ENCODE measurements at regions not wholly inside any gene's neighbourhood (a gene's known extent, or its start where the extent isn't known, plus 50 kb on each side); places are given as distances from the start of the nearest gene placed in this dataset.

DNA sequence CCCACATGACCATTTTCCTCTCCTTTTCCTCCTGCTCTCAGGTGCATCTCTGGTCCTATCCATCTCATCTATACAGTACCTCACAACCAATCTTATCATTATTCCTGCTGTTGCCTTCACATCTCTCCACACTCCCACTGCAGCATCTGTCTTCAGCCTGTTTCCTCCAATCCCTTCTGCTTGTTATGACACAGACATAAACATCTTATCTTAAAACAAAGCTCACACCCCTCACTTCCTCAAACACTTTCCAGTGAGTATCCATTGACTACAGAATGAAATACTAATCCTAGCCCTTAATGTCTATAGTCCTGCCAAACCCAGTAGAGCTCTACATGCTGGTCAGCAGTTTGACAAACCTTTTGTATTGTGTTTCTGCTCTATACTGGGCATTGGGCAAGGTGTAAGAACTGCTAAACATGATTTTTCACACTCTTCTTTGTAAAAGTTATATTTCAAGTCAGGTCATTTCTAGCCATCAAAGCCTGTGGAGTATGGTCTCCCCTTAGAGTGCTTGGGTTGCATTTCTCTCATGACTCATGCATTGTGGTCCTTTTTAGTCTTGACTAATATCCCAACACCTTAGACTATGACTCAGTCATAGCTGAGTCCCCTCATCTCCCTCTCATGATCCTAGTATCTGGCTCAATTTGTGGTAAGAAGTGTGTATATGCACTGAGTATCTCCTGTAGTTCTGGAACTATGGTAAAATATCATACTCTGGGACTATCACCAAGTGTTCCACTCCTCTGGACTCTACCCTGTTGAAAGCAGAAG lies 187.0 kb downstream of the CYRIA start:
- H3K27me3 ChIP-seq: no peaks in the 10 kb centered on the region
- intact Hi-C loops (cut with DNase I): no loop called here
- H3K4me1 ChIP-seq: no peaks in the 10 kb centered on the region
- no peak overlapping the region for H3K27ac ChIP-seq
- no peak for DNase-seq
- no peaks in the 10 kb centered on the region for H3K36me3 ChIP-seq
- no peak for TF ChIP-seq POLR2A (IDR thresholded peaks at IDR 0.05)
- TF ChIP-seq, protein P1, sequence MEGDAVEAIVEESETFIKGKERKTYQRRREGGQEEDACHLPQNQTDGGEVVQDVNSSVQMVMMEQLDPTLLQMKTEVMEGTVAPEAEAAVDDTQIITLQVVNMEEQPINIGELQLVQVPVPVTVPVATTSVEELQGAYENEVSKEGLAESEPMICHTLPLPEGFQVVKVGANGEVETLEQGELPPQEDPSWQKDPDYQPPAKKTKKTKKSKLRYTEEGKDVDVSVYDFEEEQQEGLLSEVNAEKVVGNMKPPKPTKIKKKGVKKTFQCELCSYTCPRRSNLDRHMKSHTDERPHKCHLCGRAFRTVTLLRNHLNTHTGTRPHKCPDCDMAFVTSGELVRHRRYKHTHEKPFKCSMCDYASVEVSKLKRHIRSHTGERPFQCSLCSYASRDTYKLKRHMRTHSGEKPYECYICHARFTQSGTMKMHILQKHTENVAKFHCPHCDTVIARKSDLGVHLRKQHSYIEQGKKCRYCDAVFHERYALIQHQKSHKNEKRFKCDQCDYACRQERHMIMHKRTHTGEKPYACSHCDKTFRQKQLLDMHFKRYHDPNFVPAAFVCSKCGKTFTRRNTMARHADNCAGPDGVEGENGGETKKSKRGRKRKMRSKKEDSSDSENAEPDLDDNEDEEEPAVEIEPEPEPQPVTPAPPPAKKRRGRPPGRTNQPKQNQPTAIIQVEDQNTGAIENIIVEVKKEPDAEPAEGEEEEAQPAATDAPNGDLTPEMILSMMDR (IDR thresholded peaks at IDR 0.05): no peak
- no peaks in the 10 kb centered on the region for H3K9me3 ChIP-seq
- H3K4me3 ChIP-seq (replicated peaks in 1 of 3): no peak overlapping the region

- no peak for DNase-seq
- intact Hi-C loops (cut with DNase I): no loop called here
- no peak for TF ChIP-seq POLR2A (IDR thresholded peaks at IDR 0.05)
- TF ChIP-seq, protein P1 (IDR thresholded peaks at IDR 0.05): no peak
- no peaks in the 10 kb centered on the region for H3K27me3 ChIP-seq
- H3K27ac ChIP-seq: no peak overlapping the region
- no peaks in the 10 kb centered on the region for H3K4me1 ChIP-seq
- no peaks in the 10 kb centered on the region for H3K36me3 ChIP-seq
- H3K4me3 ChIP-seq (replicated peaks in 1 of 3): no peak overlapping the region
- no peaks in the 10 kb centered on the region for H3K9me3 ChIP-seq
These were observed 188.0 kb downstream of the CYRIA start for GRCh38 chr2:16477648-16478047.

DNA sequence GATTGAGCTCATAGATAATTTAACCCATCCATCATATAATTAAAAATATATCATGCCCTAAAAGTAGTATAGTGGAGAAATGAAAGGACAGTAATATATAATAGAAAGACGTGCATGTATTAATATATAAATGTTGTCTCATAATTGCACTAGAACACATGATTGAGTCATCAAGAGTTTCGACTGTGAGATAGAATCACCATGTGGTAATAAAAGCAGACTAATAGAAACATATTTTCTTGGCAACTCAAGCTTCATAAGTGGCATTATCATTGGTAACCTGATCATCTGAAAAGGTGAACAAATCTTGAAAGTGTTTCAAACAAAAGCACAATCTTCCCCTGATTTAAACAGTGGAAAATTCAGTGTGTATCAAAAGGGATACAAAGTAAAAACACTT lies 188.8 kb downstream of the CYRIA start:
- WGBS, 2 donors: 43 to 46% methylated on average over 2 of the region's 2 CpGs

DNA sequence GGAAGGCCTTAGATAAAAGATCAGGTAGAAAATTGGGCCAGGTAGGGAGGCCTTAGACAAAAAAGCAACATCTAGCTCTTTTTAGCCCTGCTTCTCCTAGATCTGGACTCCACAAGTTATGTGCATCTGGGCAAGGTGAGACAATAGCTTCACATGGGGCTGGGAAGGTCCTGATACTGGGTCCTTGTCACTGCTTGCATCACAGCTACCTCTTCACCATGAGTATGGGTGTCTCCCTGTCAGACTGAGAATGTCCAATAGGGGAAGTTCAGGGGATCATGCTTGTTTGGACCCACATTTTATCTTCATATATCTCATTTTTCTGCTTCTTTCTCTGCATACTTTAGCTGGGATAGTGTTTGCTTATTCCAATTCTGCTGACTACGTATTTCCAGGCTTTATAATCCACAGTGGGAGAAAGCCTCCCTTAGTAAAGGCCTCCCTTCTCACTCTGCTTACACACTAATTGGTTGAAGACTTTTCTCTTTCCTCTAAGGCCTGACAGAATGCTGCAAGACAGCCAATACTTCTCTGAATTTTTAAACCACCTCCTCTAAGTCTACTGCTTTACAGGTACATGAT lies 189.6 kb downstream of the CYRIA start:
- Histone ChIP-seq H3K36me3 (no peaks in the 10 kb centered on the region), H3K4me1 (no peaks in the 10 kb centered on the region), H3K9me3 (no peaks in the 10 kb centered on the region), H3K4me3 (replicated peaks in 1 of 3) (no peak overlapping the region), H3K27me3 (no peaks in the 10 kb centered on the region), H3K27ac (no peak overlapping the region)
- intact Hi-C loops (cut with DNase I): no loop called here
- WGBS, 2 donors: 79 to 89% methylated on average over 1 of the region's 1 CpG
- DNase-seq: no peak
- TF ChIP-seq POLR2A (IDR thresholded peaks at IDR 0.05): no peak
- TF ChIP-seq, protein P1 (IDR thresholded peaks at IDR 0.05): no peak

More for the DNA sequence above, 188.8 kb downstream of the CYRIA start:
- H3K4me3 ChIP-seq (replicated peaks in 1 of 3): no peak overlapping the region
- no peaks in the 10 kb centered on the region for H3K36me3 ChIP-seq
- no peak for DNase-seq
- TF ChIP-seq POLR2A (IDR thresholded peaks at IDR 0.05): no peak
- TF ChIP-seq, protein P1 (IDR thresholded peaks at IDR 0.05): no peak
- H3K4me1 ChIP-seq: no peaks in the 10 kb centered on the region
- no peaks in the 10 kb centered on the region for H3K27me3 ChIP-seq
- intact Hi-C loops (cut with DNase I): no loop called here
- no peaks in the 10 kb centered on the region for H3K9me3 ChIP-seq
- no peak overlapping the region for H3K27ac ChIP-seq

DNA sequence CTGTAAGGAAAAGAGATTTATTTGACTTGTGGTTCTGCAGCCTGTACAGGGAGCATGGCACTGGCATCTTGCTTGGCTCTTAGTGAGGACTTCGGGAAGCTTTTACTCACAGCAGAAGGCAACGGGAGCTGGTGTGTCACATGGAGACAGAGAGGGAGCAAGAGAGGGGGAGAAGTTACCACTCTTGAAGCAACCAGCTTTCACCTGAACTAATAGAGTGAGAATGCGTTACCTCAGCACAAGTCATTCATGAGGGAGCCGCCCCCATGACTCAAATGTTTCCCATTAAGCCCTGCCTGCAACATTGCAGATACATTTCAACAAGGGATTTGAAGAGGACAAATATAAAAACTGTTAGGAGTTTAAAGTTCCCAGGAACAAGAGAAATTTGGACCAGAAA lies 190.0 kb downstream of the CYRIA start:
- DNase-seq: no peak
- intact Hi-C loops (cut with DNase I): no loop called here
- Histone ChIP-seq H3K36me3 (no peaks in the 10 kb centered on the region), H3K9me3 (no peaks in the 10 kb centered on the region), H3K4me3 (replicated peaks in 1 of 3) (no peak overlapping the region), H3K27ac (no peak overlapping the region), H3K27me3 (no peaks in the 10 kb centered on the region), H3K4me1 (no peaks in the 10 kb centered on the region)
- 81 to 82% methylated on average over 4 of the region's 4 CpGs for WGBS, 2 donors
- TF ChIP-seq POLR2A (IDR thresholded peaks at IDR 0.05): no peak
- TF ChIP-seq, protein P1 (IDR thresholded peaks at IDR 0.05): no peak

All from thyroid gland (tissue), 4 donors.